Activated T-cell treated with anti-CD3 and anti-CD28 coated beads, Interleukin-2, amount 50 U/mL, for 48 hours (primary cell): ENCODE measurements at regions not wholly inside any gene's neighbourhood (a gene's known extent, or its start where the extent isn't known, plus 50 kb on each side); places are given as distances from the start of the nearest gene placed in this dataset.
A peak's percentile ranks its signal among the peaks of the same experiment; 100 is the strongest.
"Not testable (repeated sequence)": the region's sequence is repeated elsewhere in the genome, so short reads cannot be mapped to it uniquely, and the experiment has no call there.

Experiments used
- DNase-seq, 2 experiments: peaks; one replicate each; pipeline ENCODE4 v3.0.0-alpha.2; 2020

DNA sequence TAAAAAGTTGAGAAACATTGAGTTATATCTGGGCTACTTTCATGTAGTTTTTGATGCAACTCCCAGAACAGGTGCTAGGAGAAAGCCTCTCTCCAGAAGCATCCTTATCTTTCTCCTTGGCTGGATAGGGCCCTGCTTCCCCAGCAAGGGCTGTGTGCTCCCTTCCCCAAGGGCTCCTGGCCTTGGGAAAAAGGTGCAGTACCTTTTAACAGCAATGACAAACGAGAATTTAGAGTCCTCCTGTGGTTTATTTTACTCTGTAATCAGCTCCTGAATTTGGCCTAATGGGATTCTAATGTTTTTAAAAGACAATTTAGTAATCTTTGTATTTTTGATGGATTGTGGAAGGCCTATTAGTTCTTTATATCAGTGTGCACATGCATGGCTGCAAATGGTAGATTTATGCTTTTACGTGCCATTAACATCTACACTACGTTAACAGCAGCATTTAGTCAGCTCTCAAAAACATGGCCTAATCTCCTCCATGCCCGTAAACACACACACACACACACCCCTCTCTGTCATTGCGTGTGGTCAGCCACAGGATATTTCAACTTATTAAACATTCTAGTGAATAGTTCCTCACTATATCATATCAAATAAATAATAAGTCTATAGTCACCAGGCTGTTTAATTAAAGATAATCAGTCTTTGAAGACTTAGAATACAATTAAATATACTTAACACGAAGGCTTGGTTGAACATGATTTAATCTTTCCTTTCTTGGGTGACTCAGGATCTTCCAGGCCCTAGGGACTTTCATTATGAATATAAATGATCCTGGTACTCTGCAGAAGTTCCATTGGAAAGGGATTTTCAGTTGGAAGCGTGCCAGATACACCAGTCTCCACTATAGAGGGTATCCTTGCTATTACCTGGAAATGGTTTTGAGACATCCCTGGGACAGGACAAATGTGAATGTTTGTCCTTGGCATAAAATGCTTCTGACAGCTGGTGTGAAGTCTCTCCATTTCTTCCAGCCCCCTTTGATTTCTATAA, 181.4 kb upstream of the PWP1 start:
- no peak for DNase-seq

DNA sequence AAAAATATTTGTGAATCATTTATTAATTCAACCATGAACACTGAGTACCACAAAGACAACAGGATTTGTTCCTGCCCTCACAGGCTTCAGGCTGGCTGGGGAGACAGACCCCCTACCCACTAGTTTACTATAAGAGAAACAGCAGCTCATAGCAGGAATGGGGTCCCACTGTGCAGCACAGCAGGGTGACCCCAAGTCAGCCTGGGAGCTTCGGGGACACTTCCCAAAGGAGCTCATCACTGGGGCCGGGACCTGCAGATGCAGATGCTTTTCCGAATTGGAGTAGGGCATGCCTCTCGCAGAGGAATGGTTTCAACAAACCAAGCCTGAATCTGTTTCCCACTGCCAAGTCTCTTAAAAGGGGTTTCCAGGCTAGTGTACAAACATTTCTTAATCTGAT, 176.2 kb upstream of the PWP1 start:
- DNase-seq: no peak

DNA sequence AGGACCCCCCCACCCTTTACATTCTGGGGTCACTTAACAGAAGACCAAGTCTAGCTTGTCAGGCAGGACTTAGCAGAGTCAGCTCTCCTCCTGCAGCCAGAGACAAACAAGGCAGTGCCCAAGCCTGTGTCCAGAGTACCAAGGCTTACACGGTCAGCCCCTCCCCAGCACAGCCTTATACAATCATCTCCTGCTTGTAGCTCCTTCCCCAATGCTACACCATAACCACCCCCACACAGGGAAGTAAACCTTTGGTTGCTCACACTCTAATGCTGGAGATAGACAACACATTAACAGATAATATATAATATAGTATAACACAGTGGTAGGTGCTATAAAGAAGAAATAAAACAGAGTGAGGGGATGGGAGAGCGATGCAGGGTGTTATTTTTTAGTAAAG, 175.4 kb upstream of the PWP1 start:
- no peak for DNase-seq

DNA sequence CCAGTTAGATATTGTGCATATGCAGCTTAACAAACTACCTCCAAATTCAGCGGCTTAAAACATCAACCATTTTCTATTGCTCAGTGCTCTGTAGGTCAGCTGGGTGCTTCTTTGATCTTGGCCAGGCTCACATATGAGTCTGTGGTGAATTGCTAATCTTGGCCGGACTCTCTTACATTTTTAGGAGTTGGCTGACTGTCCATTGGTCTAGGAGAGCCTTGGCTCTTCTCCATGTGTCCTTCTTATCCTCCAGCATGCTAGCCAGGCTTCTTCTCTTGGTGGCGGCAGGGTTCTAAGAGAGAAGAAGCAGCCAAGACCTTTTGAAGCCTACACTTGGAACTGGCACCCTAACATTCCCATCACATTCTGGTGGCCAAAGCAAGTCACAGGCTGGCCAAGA, 174.3 kb upstream of the PWP1 start:
- no peak for DNase-seq

DNA sequence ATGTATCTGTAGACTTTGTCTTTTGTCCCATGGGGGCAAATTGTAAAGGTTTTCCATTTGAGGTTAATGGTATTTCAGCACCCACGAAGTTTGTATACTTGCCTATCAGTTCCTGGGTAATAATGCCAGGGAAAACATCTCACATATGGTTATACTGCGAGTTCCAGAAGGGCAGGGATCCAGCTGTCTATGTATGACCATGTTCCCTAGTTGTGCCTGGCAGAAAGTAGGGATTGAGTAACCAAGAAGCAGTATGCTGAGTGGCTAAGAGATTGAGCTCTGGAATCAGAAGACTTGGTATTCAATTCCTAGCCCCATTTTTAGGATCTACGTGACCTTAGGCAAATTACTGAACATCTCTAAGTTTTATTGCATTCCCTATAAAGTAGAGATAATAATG, 173.2 kb upstream of the PWP1 start:
- no peak for DNase-seq

DNA sequence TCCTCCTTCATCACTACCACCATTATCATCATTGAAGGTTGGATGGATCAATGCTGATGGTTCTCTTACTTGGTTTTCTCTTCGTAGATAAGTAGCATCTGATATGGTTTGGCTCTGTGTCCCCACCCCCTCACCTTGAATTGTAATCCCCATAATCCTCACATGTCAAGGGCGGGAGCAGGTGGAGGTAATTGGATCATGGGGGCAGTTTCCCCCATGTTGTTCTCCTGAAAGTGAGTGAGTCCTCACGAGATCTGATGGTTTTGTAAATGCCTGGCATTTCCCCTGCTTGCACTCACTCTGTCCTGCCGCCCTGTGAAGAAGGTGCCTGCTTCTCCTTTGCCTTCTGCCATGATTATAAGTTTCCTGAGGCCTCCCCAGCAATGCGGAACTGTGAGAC, 172.4 kb upstream of the PWP1 start:
- DNase-seq: no peak

DNA sequence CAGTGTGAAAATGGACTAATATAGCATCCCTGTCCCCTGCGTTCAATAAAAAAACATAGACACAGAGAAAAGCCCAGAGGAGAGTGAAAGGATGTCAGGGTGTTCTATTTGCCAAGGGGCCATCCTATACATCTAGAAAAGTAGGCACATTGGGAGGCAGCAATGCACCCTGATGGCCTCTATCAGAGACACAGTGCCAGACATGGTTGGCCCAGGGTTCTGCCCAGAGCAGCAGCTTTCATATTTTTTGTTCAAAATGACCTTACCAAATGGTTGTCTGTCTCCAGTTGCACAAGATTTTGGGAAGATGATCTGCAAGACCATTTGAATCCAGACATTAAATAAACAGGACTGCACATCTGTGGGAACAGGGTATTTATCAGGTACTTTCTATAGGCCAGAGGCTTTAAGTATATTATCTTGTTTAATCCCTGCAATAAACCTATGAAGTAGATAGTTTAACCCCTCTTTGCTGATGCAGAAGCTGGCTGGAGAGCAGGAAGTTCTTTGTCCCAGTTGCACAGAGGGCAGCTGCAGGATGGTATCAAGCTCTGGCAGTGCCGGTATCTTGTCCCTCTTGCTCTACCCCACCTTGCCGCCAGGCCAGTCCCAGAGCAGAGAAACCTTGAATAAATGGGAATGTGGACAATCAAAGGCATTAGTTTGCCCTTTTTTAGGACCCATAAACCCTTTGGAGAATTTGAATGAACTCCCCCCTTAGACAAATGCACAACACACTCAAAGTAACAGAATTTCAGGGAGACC, 171.8 kb upstream of the PWP1 start:
- no peak for DNase-seq

DNA sequence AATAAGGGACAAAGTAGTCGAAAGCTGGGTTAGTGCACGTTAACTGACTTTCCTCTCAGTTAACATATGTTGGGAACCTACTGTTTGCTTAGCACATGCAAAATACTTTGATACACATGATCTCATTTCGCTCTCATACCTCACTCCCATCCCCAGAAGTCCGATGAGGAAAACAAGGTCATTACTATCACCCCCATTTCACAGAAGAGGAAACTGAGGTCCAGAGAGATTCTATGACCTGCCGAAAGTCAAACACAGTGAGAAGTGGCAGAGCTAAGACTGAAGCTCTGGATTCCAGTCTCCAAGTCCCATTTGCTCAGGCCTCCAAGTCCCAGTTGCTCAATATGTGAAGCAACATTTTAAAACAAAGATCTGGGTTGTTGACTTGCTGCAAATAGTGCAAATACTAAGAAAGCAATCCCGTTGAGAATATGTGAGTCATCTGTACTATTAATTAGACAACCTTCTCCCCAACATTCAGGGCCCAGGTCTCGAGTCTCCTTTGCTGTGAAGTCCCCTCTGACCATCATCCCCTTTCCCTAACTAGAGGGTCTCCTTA, 170.6 kb upstream of the PWP1 start:
- DNase-seq: no peak

DNA sequence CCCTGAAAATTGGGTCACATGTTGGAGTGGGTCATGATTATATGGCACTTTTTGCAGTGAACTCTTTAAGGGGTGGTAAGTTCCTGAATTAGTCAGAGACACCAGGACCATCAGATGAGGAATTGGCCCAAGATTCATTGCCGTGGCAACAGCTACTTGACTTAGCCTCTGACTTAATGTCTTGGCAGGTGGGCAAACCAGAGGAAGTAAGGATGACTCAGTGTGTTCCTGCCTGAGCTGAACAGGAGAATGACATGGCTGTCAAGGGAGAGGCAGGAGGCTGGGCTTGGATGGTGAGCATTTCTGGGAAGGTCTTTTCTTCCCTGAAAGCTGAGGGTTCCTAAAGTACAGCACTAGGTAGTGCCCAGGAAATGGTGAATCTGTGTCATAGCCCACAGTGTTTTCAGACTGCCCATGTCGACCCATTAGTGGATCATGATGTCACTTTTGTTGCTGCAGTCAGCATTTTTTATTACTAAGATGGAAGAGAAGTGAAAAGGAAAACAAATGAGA, 170.1 kb upstream of the PWP1 start:
- peak; percentile 50 to 62 for DNase-seq

DNA sequence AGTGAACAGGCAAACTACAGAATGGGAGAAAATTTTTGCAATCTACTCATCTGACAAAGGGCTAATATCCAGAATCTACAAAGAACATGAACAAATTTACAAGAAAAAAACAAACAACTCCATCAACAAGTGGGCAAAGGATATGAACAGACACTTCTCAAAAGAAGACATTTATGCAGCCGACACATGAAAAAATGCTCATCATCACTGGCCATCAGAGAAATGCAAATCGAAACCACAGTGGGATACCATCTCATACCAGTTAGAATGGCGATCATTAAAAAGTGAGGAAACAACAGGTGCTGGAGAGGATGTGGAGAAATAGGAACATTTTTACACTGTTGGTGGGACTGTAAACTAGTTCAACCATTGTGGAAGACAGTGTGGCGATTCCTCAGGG, 167.8 kb upstream of the PWP1 start:
- DNase-seq: not testable (repeated sequence)

DNA sequence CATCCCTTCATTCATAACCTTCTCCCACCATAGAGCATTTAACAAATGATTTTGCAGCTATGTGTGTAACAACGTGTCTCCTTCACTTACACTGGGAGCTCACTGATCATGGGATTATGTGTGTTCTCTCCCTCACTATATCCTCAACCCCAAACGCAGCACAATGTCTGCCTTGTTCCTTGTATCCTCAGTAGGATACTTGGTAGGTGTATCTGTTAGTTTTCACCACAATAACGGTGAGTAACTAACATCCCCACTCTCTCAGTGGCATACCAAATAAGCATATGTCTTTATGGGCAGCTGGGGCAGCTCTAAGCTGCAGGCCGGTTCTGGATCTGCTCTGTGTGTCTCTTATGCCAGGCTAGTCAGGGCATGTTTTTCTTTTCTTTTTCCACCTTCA, 166.7 kb upstream of the PWP1 start:
- DNase-seq: no peak

DNA sequence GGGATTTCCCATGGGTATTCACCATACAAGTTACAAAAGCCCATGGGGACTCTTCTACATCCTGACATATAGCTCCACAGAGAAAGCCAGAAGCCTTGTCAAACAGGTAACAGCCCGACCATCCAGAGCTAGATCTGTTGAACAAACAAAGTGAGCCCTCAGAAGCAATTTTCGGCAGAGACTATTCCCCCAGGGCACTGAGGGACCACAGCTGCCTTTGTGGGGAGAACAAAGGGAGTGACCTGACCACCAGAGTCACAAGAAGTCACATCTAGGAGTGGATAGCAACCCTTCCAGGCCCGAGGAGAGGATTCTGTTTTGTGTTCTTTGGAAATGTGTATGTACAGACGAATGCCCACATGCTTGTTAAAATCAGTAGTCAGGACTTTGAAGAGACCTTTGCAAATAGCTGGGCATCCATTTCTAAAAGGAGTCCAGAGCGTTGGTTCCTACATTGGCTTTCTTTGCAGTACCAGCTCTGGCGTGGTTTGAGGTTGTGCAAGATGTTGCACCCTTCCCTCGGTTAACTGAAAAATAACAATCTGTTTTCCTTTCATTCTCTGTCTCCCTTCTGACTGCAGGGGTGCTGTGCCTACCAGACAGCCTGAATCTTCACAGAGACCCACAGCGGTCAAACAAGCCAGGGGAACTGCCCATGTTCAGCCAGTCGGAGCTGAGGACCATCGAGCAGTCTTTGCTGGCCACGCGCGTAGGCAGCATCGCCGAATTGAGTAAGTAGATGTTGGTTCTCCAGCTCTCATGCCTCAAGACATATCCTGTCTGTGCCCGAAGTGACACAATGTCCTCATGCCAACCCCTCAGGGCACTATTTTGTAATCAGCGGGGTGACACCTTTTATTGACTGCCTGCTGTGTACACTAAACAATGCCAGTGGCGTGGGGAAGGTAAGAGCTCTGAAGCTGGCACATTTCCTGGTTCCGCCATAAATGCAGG, 165.4 kb upstream of the PWP1 start:
- no peak for DNase-seq

DNA sequence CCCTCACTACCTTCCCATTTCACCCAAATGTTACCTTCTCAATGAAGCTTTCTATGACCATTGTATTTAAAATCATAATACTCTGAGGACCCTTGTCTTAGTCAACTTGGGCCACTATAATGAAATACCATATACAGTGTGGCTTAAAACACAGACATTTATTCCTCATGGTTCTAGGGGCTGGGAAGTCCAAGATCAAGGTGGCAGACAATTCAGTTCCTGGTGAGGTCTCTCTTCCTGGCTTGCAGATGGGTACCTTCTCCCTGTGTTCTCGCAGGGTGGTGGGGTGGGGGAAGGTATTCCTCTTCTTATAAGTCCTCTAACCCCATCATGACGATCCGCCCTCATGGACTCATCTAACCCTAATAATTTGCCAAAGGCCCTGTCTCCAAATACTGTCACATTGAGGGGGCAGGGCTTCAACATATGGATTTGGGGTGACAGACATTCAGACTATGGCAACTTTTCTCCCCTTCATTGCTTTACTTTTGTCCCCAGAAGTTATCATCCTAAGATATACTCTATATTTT, 163.7 kb upstream of the PWP1 start:
- DNase-seq: no peak

DNA sequence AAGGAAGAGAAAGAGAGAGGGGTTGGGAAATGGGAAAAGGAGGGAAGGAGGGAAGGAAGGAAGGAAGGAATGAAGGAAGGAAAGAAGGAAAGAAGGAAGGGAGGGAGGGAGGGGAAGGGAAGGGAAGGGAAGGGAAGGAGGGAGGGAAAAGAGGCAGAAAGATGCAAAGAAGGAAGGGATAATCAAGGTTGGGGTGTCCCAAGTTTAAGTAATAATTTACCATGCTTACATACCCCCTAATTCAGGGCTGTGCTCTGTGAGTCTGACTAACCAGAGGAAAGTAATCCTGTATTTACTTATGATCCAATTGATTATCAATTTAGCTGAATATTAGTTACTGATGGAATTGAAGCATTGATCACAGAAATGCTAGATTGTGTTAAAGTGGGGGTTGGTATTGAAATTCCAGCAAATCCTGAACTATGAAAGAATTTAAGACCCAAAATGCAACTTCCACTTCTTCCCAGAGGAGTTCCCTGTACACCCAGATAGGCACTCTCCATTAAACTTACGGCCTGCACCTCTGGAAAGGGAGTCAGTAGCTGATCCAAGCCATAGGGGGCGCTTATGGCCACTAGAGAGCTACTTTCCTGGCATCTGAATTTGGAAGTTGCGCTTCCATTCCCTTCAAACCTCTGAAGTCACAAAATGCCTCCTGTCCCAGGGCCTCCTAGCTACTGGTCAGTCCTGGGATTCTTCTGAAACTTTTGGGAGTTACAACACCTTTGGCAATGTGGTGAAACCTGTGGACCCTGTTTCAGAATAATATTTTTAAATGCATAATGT, 162.7 kb upstream of the PWP1 start:
- DNase-seq: no peak

DNA sequence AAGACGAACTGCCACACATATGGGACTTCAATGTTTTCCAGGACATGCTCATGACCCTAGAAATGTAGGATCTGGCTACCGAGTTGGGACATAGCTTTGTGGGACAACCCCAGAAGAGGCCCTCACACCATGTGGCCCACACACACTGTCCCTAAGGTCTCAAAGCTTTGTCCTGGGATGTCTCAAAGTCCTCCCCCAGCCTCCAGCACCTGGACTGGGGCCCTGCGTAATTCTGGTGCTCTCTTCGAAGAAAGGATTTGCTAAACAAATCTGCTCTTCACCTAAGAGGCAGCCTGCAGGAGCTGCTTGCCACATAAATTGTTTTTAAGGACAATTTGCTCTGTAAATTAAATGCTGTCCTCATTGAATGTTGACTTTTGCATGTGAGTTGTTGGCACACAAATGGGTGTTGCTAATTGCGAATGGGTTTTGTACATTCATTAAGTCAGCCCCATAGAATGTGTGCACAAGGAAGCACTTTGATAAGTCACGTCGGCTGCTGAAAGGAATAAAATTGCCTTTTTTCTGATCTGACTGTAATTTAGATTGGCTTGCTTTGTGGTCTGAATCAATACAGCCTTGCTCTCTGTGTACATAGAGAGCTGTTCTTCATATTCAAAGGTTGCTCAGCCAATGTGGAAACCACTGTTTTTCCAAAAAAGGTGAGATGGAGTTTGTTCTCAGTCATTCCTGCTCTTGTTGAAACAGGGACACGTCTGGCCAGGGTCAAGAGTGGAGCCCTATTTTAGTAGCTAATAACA, 161.6 kb upstream of the PWP1 start:
- no peak for DNase-seq

DNA sequence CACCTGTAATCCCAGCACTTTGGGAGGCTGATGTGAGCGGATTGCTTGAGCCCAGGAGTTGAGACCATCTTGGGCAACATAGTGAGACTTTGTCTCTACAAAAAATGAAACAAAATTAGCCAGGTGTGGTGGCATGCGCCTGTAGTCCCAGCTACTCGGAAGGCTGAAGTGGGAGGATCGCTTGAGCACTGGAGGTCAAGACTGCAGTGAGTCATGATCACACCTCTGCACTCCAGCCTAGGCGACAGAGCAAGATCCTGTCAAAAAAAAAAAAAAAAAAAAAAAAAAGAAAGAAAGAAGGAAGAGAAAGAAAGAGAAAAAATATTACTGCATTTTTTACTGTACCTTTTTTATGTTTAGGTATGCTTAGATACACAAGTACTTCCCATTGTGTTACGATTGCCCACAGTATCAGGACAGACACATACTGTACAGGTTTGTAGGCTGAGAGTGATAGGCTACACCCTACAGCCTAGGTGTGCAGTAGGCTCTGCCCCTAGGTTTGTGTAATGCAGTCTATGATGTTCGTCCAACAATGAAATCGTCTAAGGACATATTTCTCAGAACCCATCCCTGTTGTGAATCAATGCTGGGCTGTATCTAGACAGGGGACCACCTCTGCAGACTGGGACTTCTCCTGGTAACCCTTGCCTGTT, 160.4 kb upstream of the PWP1 start:
- no peak for DNase-seq

DNA sequence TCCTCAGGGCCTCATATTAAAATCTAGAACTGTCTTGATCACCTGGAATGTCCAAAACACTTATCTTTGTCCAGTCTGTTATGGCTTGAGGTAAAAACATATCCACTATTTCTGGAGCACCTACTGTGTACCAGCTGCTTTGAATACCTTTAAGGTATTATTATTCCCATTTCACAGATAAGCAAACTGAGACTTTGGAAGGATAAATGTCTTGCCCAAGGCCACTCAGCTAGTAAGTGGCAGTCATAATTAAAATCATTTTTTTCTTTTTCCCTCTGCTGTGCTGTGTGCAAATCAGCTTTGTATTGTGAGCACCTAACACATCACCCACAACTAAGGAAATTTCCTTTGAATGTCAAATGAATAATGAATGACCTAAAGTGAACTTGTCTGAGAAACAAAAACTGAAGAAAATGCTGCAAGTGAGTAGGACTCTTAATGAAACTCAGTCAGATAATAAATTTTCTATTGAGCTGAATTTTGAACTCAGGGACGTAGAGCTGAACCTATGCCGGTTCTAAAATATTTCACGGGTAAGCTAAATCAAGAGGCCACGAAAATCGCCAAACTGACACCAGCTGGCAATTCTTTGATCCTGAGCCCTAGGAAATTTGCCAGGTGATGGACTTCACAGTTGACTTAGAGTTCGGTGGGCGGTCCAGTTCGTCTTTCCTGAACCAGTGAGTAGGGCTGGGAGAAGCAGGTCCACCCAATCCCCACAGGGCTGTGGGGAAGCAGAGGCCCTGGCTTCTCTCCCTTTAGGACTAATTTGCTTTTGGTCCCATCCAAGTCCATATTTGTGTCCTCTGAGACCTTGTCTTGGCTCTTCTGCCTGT, 159.7 kb upstream of the PWP1 start:
- no peak for DNase-seq

DNA sequence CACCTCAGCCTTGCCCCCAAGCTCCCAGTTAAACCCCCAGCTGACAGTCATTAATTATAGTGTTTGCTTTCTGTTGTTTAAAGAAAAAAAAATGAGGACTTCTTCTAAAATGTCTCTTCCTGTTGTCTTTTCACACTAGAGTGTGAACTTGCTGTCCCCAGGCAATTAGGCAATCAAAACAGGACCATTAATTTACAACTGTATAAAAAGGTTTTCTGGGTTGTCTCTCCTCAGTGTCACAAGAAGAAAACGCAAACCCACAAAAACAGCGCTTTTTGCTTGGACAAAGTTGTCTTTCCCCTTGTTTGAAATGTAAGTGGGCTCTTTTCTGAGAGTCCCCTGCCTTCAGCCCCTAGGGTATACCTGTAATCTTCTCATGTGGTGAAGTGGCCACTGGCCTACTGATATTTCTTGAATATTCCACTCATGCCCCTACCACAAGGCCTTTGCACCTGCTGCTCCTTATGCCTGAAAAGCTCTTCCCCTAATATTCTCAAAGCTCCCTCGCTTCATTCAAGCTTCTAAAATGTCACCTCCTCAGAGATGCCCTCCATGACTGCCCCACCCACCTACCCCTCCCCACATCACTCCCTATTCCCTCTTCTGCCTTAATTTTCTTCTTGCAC, 158.9 kb upstream of the PWP1 start:
- DNase-seq: no peak
